ENCODE measurements at regions not wholly inside any gene's neighbourhood (a gene's known extent, or its start where the extent isn't known, plus 50 kb on each side); places are given as distances from the start of the nearest gene placed in this dataset.

GRCh38 chr2:118658596-118659198, 188.8 kb downstream of the EN1 start:
- DNase-seq (no peak), ATAC-seq (replicated peaks) (no peak)
- no peaks in the 10 kb centered on the region for H3K36me3 Mint-ChIP-seq (ENCODE audit: insufficient read depth)

GRCh38 chr2:118657466-118657865, 190.0 kb downstream of the EN1 start:
- H3K27me3 Mint-ChIP-seq, result peaks cover 0 to 5% of the 10 kb centered on the region in 2 donors
- H3K4me1 Mint-ChIP-seq (ENCODE audit: low read depth in 2 of 2), result no peaks in the 10 kb centered on the region
- no peak for ATAC-seq (replicated peaks)
- no peak overlapping the region for H3K4me3 Mint-ChIP-seq
- H3K9me3 Mint-ChIP-seq, result no peaks in the 10 kb centered on the region
- no peak overlapping the region for H3K27ac Mint-ChIP-seq
- DNase-seq, result no peak
- H3K36me3 Mint-ChIP-seq (ENCODE audit: insufficient read depth), result no peaks in the 10 kb centered on the region

More at GRCh38 chr2:118658596-118659198, 188.8 kb downstream of the EN1 start:
- no peaks in the 10 kb centered on the region for H3K4me1 Mint-ChIP-seq (ENCODE audit: low read depth in 2 of 2)
- peaks cover under 1 to 5% of the 10 kb centered on the region in 2 donors for H3K27me3 Mint-ChIP-seq
- no peaks in the 10 kb centered on the region for H3K9me3 Mint-ChIP-seq
- no peak overlapping the region for H3K27ac Mint-ChIP-seq
- no peak overlapping the region for H3K4me3 Mint-ChIP-seq

GRCh38 chr2:118654945-118655344, 192.5 kb downstream of the EN1 start:
- no peak overlapping the region for H3K4me3 Mint-ChIP-seq
- no peak for DNase-seq
- no peaks in the 10 kb centered on the region for H3K36me3 Mint-ChIP-seq (ENCODE audit: insufficient read depth)

GRCh38 chr2:118650327-118650726, 197.1 kb downstream of the EN1 start:
- Mint-ChIP-seq H3K4me1 (ENCODE audit: low read depth in 2 of 2) (no peaks in the 10 kb centered on the region), H3K9me3 (peaks cover 0 to 9% of the 10 kb centered on the region in 2 donors), H3K27ac (no peak overlapping the region), H3K36me3 (ENCODE audit: insufficient read depth) (no peaks in the 10 kb centered on the region), H3K4me3 (no peak overlapping the region), H3K27me3 (no peaks in the 10 kb centered on the region)
- DNase-seq, result no peak
- no peak for ATAC-seq (replicated peaks)

More at GRCh38 chr2:118654945-118655344, 192.5 kb downstream of the EN1 start:
- Mint-ChIP-seq H3K4me1 (ENCODE audit: low read depth in 2 of 2) (no peaks in the 10 kb centered on the region), H3K27me3 (peaks cover 0 to 5% of the 10 kb centered on the region in 2 donors), H3K9me3 (peaks cover 0 to 9% of the 10 kb centered on the region in 2 donors), H3K27ac (no peak overlapping the region)
- no peak for ATAC-seq (replicated peaks)

GRCh38 chr2:118645876-118646275, 201.6 kb downstream of the EN1 start:
- Mint-ChIP-seq H3K27me3 (peaks cover 7 to 9% of the 10 kb centered on the region in 2 donors), H3K36me3 (ENCODE audit: insufficient read depth) (no peaks in the 10 kb centered on the region), H3K4me3 (no peak overlapping the region), H3K27ac (no peak overlapping the region), H3K9me3 (peaks cover 0 to 6% of the 10 kb centered on the region in 2 donors), H3K4me1 (ENCODE audit: low read depth in 2 of 2) (no peaks in the 10 kb centered on the region)
- ATAC-seq (replicated peaks) (no peak), DNase-seq (no peak)

- H3K9me3 Mint-ChIP-seq, result no peaks in the 10 kb centered on the region
- H3K27ac Mint-ChIP-seq, result no peak overlapping the region
- DNase-seq (no peak), ATAC-seq (replicated peaks) (no peak)
- H3K27me3 Mint-ChIP-seq, result peaks cover 7 to 9% of the 10 kb centered on the region in 2 donors
- no peak overlapping the region for H3K4me3 Mint-ChIP-seq
- H3K4me1 Mint-ChIP-seq (ENCODE audit: low read depth in 2 of 2), result no peaks in the 10 kb centered on the region
- no peaks in the 10 kb centered on the region for H3K36me3 Mint-ChIP-seq (ENCODE audit: insufficient read depth)
Observed at GRCh38 chr2:118644190-118644589, 203.3 kb downstream of the EN1 start.

GRCh38 chr2:118643294-118643693, 204.2 kb downstream of the EN1 start:
- H3K36me3 Mint-ChIP-seq (ENCODE audit: insufficient read depth), result no peaks in the 10 kb centered on the region
- no peak overlapping the region for H3K27ac Mint-ChIP-seq
- no peak overlapping the region for H3K4me3 Mint-ChIP-seq
- H3K4me1 Mint-ChIP-seq (ENCODE audit: low read depth in 2 of 2), result no peaks in the 10 kb centered on the region
- no peak for DNase-seq
- H3K9me3 Mint-ChIP-seq, result no peaks in the 10 kb centered on the region
- ATAC-seq (replicated peaks), result no peak
- peaks cover 7 to 9% of the 10 kb centered on the region in 2 donors for H3K27me3 Mint-ChIP-seq

- no peak overlapping the region for H3K4me3 Mint-ChIP-seq
- H3K4me1 Mint-ChIP-seq (ENCODE audit: low read depth in 2 of 2), result no peaks in the 10 kb centered on the region
- no peak for DNase-seq
- ATAC-seq (replicated peaks), result no peak
- peaks cover 7 to 10% of the 10 kb centered on the region in 2 donors for H3K27me3 Mint-ChIP-seq
- no peaks in the 10 kb centered on the region for H3K36me3 Mint-ChIP-seq (ENCODE audit: insufficient read depth)
- no peak overlapping the region for H3K27ac Mint-ChIP-seq
- H3K9me3 Mint-ChIP-seq, result no peaks in the 10 kb centered on the region
Observed at GRCh38 chr2:118642501-118642900, 204.9 kb downstream of the EN1 start.

DNA sequence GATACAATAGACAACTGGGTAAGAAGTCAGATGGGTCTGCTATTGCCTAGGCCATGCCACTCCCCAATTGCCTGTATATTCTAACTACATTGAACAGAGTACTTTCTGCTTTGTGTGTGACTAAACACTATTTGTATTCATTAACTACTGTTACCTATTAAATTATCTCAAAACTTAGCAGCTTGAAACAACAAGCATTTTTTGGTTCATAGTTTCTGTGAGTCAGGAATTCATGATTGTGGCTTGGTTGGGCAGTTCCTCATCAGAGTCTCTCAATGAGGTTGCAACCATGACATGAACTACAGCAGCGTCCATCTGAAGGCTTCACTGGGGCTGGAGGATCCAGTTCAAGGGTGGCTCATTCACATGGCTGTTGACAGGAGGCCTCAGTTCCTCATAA, 205.7 kb downstream of the EN1 start:
- H3K27me3 Mint-ChIP-seq, result peaks cover 7 to 18% of the 10 kb centered on the region in 2 donors
- no peak overlapping the region for H3K27ac Mint-ChIP-seq
- peaks cover 4 to 5% of the 10 kb centered on the region in 2 donors for H3K9me3 Mint-ChIP-seq
- no peaks in the 10 kb centered on the region for H3K4me1 Mint-ChIP-seq (ENCODE audit: low read depth in 2 of 2)
- DNase-seq, result no peak
- no peaks in the 10 kb centered on the region for H3K36me3 Mint-ChIP-seq (ENCODE audit: insufficient read depth)
- no peak for ATAC-seq (replicated peaks)
- no peak overlapping the region for H3K4me3 Mint-ChIP-seq

- Mint-ChIP-seq H3K4me1 (ENCODE audit: low read depth in 2 of 2) (no peaks in the 10 kb centered on the region), H3K36me3 (ENCODE audit: insufficient read depth) (no peaks in the 10 kb centered on the region), H3K9me3 (peaks cover 6 to 8% of the 10 kb centered on the region in 2 donors), H3K4me3 (no peak overlapping the region), H3K27me3 (peaks cover 4 to 19% of the 10 kb centered on the region in 2 donors), H3K27ac (no peak overlapping the region)
- ATAC-seq (replicated peaks) (no peak), DNase-seq (no peak)
Observed at GRCh38 chr2:118639371-118639770, 208.1 kb downstream of the EN1 start.

- H3K4me1 Mint-ChIP-seq (ENCODE audit: low read depth in 2 of 2), result no peaks in the 10 kb centered on the region
- H3K27ac Mint-ChIP-seq, result no peak overlapping the region
- H3K9me3 Mint-ChIP-seq, result peaks cover 10 to 12% of the 10 kb centered on the region in 2 donors
- ATAC-seq (replicated peaks), result no peak
- H3K4me3 Mint-ChIP-seq, result no peak overlapping the region
- H3K27me3 Mint-ChIP-seq, result peaks cover 6 to 13% of the 10 kb centered on the region in 2 donors
- H3K36me3 Mint-ChIP-seq (ENCODE audit: insufficient read depth), result no peaks in the 10 kb centered on the region
- DNase-seq, result no peak
Observed at GRCh38 chr2:118638453-118638852, 209.0 kb downstream of the EN1 start.

- Mint-ChIP-seq H3K27me3 (peaks cover 11 to 18% of the 10 kb centered on the region in 2 donors), H3K36me3 (ENCODE audit: insufficient read depth) (no peaks in the 10 kb centered on the region), H3K9me3 (peaks cover 16 to 18% of the 10 kb centered on the region in 2 donors), H3K4me3 (no peak overlapping the region), H3K4me1 (ENCODE audit: low read depth in 2 of 2) (no peaks in the 10 kb centered on the region), H3K27ac (no peak overlapping the region)
- ATAC-seq (replicated peaks), result no peak
- DNase-seq, result no peak
Observed at GRCh38 chr2:118635891-118636290, 211.6 kb downstream of the EN1 start.

- Mint-ChIP-seq H3K9me3 (peaks cover 16 to 18% of the 10 kb centered on the region in 2 donors), H3K27me3 (peaks cover 11 to 18% of the 10 kb centered on the region in 2 donors), H3K4me1 (ENCODE audit: low read depth in 2 of 2) (no peaks in the 10 kb centered on the region), H3K27ac (no peak overlapping the region), H3K36me3 (ENCODE audit: insufficient read depth) (no peaks in the 10 kb centered on the region), H3K4me3 (no peak overlapping the region)
- no peak for ATAC-seq (replicated peaks)
- DNase-seq, result no peak
Observed at GRCh38 chr2:118634876-118635275, 212.6 kb downstream of the EN1 start.

DNA sequence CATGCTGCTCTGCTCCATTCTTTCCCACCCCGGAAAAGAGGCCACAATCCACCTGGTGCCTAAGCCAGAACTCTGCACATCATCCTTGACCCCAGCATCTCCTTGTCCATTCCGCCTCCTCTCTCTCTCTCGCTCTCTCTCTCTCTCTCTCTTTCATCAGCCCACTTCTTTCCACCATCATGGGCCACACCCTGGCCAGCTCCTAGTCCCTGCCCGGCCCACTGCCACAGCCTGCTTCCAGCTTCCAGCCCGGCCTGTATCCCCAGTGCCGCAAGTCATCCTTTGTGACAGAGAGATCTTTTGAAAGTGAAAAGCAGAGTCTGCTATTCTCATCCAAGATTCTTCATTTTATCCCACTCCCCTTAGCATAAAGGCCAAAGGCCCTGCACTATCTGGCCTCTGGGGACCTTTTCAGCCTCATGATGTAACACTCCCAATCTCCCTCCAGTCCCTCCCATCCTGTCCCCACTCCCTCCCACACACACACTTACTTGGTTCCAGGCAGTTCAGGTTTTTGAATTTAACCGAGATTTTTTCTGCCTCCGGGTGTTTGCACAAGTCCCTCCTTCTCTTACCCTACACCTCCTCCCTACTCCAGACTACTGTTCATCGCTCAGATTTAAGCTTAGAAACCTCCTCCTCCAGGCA, 214.0 kb downstream of the EN1 start:
- H3K27ac Mint-ChIP-seq, result no peak overlapping the region
- ATAC-seq (replicated peaks) (no peak), DNase-seq (no peak)
- no peak overlapping the region for H3K4me3 Mint-ChIP-seq
- H3K4me1 Mint-ChIP-seq (ENCODE audit: low read depth in 2 of 2), result no peaks in the 10 kb centered on the region
- H3K27me3 Mint-ChIP-seq, result peaks cover 11 to 18% of the 10 kb centered on the region in 2 donors
- H3K36me3 Mint-ChIP-seq (ENCODE audit: insufficient read depth), result no peaks in the 10 kb centered on the region
- H3K9me3 Mint-ChIP-seq, result peaks cover 16 to 18% of the 10 kb centered on the region in 2 donors

All from effector memory CD8-positive, alpha-beta T cell (primary cell).